Mononuclear cell (primary cell): ENCODE measurements at regions not wholly inside any gene's neighbourhood (a gene's known extent, or its start where the extent isn't known, plus 50 kb on each side); places are given as distances from the start of the nearest gene placed in this dataset.

ENCODE experiments used
- H3K27me3 ChIP-seq: 2 replicates; pipeline ENCODE4 v1.6.0; 2011; ENCODE audit warnings: low read length, control low read depth; ENCODE audit not compliant: insufficient read depth
- H3K4me1 ChIP-seq: 2 replicates; pipeline ENCODE4 v1.5.1; 2011; ENCODE audit warnings: mild to moderate bottlenecking, low read length, control low read depth; ENCODE audit not compliant: insufficient read depth
- H3K4me3 ChIP-seq: 2 replicates; pipeline ENCODE4 v1.5.1; 2011; ENCODE audit warnings: mild to moderate bottlenecking, low read length, moderate library complexity
- H3K9me3 ChIP-seq: 2 replicates; pipeline ENCODE4 v1.5.1; 2011; ENCODE audit warnings: low read depth, mild to moderate bottlenecking, control low read depth, low read length

DNA sequence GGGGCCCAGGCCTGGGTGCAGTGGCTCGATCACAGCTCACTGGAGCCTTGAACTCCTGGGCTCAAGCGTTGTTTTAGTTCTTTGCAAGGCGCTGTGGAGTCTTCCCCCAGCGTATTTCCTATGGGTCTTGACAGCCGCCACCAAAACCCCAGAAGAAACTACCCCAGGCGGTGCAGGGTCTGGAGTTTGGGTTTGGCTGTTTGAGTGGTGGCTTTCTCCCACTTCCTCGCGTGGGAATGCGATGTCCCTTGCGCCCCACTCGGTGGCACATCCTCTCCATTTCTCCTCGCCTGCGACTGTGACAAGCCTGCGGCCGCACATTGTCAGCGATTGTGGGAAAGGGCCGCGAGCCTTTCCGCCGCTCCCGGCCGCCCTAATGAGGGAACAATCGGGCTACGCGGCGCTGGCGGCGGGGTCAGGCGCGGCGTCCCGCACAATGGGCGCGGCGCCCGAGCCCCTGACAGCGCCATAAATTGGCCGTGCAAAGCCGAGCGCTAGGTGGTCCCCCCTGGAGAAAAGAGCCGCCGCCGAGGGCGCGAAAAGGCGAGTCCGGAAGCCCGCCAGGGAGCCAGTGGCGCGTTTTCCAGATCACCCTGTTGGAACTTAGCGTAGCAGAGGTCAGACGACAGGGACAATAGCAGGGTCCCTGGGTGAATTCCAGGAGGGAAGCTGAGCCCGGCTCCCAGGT lies 194.9 kb upstream of the POU3F3 start:
- no peak overlapping the region for H3K4me3 ChIP-seq
- H3K4me1 ChIP-seq: peaks cover 23% of the 10 kb centered on the region
- H3K27me3 ChIP-seq: peaks cover 20% of the 10 kb centered on the region
- no peaks in the 10 kb centered on the region for H3K9me3 ChIP-seq

DNA sequence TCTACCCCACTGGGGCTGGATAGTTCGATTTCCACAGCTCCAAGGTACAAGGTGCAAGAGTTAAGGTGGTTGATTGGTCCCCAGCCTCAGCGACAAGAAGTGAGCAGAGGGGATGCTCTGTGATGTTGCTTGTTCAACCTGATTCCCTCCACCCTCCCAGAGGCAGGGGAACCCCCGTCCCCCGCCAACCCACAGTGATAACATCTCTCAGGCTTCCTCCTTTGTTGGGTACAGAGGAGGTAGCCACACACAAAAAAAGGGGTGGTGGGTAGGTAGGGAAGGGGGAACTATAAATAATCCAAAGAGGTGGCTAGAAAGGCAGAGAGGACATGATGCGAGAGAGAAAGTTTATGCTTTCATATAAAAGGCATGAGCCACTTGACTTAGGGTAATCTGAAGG lies 192.9 kb upstream of the POU3F3 start:
- H3K27me3 ChIP-seq: peaks cover 20% of the 10 kb centered on the region
- H3K4me3 ChIP-seq: no peak overlapping the region
- no peaks in the 10 kb centered on the region for H3K9me3 ChIP-seq
- peaks cover 23% of the 10 kb centered on the region for H3K4me1 ChIP-seq

DNA sequence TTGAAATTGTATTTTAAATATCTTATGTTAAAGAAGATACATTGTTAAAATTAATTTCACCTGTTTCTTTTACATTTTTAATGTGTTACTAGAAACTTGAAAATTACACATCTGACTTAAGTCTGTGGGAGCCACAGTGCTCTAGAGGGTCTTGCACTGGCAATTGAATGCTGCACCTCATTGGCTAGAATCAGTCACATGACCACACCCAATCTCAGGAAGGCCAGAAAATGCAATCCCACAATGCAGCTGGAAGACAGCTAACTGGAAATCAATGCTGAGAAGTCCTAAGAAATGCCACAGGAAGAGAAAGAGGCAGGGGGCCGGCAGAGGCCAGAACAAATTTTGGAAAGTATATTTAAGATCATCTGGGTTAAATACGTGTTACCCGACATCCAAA lies 189.2 kb upstream of the POU3F3 start:
- H3K9me3 ChIP-seq: no peaks in the 10 kb centered on the region
- no peak overlapping the region for H3K4me3 ChIP-seq
- H3K4me1 ChIP-seq: no peaks in the 10 kb centered on the region

DNA sequence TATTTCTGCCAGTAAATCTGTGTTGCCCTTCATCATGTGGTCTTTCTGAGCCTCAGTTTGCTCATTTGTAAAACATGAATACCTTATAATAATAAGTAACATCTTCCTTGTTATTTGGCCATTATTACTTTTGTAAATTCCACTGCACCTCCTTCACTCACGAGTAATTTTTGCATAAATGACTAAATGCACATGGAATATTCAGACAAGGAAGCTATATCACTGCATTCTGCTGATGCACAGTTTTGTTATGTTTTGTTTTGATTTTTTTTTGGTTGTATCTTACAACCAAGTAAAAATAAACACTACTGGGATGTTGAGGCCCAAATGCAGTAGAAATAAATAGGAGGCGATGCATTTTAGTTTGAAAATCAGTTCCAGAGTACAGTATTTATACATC lies 185.3 kb upstream of the POU3F3 start:
- no peaks in the 10 kb centered on the region for H3K27me3 ChIP-seq
- H3K9me3 ChIP-seq: no peaks in the 10 kb centered on the region
- no peaks in the 10 kb centered on the region for H3K4me1 ChIP-seq
- H3K4me3 ChIP-seq: no peak overlapping the region

More for the DNA sequence above, 189.2 kb upstream of the POU3F3 start:
- H3K27me3 ChIP-seq: peaks cover 12% of the 10 kb centered on the region

DNA sequence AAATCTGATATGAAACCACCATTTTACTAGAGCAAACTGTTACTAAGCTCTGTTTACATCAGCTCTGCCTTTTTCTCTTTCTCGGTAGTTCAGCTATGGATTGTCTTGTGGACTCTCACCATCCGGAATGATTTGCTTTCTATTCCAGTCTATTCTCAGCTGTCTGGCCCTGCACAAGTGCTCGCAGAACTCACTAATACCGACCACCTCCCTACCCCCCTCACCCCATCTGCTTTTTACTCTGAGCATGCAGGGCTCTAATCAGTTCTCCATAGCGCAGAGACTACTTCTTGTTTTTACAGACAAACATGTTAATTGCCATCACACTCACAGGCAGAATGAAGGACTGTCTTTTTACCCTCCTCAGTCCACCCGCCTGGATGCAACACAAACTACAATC lies 180.7 kb upstream of the POU3F3 start:
- no peaks in the 10 kb centered on the region for H3K27me3 ChIP-seq
- no peaks in the 10 kb centered on the region for H3K9me3 ChIP-seq
- no peaks in the 10 kb centered on the region for H3K4me1 ChIP-seq
- H3K4me3 ChIP-seq: no peak overlapping the region

DNA sequence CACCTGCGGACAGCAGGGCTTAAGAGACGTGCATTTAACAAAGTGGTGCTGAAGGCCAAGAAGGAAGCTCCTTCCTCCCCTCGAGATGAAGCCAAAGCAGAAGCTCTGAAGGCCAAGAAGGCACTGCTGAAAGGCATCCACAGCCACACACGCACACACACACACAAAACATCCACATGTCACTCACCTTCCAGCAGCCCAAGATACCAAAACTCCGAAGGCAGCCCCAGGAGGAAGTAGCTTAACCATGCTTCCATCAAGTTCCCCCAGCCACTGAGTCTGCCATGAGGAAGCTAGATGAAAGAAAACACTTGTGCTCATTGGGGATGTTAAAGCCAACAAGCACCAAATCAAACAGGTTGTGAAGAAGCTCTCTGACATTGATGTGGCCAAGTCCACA lies 175.7 kb upstream of the POU3F3 start:
- Histone ChIP-seq H3K9me3 (no peaks in the 10 kb centered on the region), H3K4me1 (no peaks in the 10 kb centered on the region), H3K4me3 (no peak overlapping the region), H3K27me3 (no peaks in the 10 kb centered on the region)

DNA sequence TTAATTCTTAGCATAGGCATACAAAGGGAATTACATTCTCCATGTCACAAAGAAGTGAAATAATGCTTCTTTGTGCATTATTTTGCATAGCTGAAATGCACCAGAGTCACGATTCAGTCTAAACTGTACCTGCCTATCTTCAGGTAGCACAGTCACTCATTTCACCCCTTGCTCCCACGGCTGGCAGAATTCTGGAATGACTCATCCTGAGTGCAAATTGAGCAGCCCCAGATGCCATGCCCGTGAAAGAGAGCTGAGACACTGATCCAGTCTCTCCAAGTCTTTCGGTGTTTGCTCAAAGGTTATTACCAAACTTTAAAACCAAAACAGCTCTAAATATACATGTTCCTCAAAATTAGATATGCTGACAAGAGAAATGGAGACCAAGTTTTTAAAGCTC lies 168.3 kb upstream of the POU3F3 start:
- no peaks in the 10 kb centered on the region for H3K9me3 ChIP-seq
- no peaks in the 10 kb centered on the region for H3K27me3 ChIP-seq
- H3K4me3 ChIP-seq: no peak overlapping the region
- no peaks in the 10 kb centered on the region for H3K4me1 ChIP-seq

DNA sequence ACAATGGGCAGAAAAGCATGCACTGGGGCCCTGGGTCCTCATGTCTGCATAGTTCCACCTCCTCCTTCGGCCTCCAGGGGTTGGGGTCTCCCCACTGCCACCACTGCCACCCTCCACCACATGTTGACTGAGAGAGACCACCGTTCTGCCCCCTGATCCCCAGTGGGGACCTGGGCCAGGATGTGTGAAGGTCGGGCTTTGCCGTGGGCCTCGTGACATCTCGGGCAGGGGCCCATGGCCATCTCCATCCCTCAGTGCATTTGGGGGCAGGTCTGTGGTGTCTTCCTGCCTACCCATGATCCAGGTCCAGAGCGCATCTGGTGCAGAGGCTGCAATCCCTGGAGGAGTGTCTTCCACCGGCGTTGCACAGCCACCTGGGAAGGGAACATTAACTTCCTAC lies 166.8 kb upstream of the POU3F3 start:
- Histone ChIP-seq H3K27me3 (no peaks in the 10 kb centered on the region), H3K9me3 (no peaks in the 10 kb centered on the region), H3K4me3 (no peak overlapping the region), H3K4me1 (no peaks in the 10 kb centered on the region)

DNA sequence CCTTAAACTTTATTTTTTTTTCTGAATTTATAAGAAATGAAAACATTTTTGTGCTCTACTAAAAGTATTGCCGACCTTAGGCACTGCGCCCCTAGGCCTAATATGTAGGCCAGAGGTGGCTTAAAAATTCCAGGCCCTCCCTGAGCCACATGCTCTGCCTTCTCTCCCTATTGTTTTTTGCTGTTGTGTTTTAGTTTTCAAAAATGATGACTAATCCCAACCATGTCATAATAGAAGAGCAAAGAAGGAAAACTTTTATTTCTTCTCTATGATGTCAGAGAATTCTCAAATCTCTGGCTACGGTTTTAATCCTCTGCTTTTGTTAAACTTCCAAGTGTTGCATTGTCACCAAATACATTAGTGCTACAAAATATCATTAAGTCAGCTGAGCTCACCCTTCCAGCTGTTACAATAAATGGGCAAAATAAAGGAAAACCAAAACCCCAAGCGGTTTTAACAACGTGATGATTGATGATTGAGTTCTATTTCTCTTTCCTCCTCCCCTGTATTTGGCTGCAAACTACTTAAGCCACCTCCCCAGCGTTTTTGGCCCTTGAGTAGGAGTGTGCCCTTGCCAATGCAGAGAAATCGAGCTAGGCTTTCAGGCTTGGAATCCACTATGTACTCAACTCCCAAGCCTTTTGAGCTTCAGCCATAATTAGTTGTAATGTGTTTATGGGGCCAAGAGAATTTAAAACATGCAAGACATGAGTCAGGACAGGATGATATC lies 163.5 kb upstream of the POU3F3 start:
- no peaks in the 10 kb centered on the region for H3K9me3 ChIP-seq
- no peaks in the 10 kb centered on the region for H3K4me1 ChIP-seq
- no peak overlapping the region for H3K4me3 ChIP-seq
- no peaks in the 10 kb centered on the region for H3K27me3 ChIP-seq

DNA sequence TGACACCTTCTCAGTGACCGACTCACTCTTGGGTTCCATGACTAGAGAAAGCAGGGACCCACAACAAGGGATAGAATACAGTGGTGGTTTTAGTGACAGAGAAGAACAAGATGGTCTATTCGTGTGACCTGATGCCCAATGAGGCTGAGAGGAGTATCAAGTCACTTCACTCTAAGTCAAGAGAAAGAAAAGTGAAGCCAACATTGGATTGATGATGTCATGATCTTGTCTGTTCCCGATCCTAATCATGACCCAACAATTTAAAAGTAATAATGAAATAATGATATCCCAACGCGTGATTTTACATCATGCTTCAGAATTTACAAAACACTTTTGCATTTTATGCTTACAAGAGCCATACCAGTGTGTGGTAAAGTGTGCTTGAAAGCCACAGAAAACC lies 155.6 kb upstream of the POU3F3 start:
- Histone ChIP-seq H3K4me3 (no peak overlapping the region), H3K9me3 (no peaks in the 10 kb centered on the region), H3K27me3 (no peaks in the 10 kb centered on the region), H3K4me1 (no peaks in the 10 kb centered on the region)

DNA sequence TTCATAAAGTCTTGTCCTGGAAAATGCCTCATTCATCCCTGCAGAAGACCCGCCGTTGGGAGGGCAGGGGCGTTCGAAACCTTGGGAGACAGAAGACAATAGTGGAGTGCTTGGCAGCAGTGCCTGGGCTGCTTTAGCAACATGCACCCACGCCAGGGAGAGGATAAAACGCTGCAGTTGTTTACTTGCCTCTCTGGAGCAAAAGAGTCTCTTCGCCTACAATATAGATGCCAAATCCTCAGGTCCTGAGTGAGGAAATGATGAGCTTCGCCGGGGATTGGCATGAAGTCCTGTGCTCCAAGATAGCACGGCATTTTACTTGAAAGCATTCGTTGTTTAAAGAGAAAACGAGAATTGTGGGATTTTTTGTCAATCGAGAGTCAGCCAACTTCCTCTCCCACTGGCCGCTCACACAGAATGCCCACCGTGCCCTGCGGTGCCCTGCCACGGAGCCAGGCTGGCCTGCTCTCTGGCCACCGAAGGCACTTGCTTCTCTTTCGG lies 152.5 kb upstream of the POU3F3 start:
- Histone ChIP-seq H3K27me3 (no peaks in the 10 kb centered on the region), H3K9me3 (no peaks in the 10 kb centered on the region), H3K4me3 (no peak overlapping the region), H3K4me1 (no peaks in the 10 kb centered on the region)

DNA sequence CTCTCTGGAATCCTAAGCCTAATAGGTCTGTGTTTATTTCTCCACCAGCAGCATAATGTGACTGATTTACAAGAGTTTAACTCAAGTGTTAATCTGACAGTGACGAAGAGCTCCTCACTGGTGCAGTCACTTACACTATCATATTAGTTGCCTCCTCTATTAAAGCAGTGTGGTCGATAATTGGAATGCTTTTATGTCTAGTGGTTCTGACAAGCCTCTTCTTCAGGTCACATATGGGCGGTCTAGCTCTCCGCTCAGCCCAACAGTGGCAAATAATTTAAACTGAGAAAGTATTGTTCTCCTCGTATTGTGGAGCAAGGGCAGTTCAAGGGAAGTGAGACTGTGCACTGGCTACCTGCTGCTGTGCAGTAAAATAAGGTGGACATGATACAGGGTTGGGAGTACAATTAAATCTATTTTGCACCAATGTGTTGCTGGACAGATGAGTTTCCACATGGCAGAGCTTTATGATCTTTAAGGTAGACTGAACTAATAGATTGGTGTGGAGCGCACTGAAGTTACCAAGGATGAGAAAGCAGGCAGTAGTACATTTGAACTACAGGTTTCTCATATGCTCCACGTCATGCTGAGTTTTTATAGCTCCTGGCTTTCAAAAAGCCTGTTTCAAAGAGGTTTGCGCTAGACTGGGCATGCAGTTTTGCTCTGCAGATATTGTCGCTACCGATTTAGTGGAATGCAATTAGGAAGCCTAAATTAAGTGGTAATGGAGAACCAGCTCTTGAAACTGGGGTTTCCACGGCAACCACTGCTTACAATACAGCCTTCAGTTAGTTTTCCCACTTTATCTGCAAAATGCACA lies 151.7 kb upstream of the POU3F3 start:
- H3K4me3 ChIP-seq: no peak overlapping the region
- H3K4me1 ChIP-seq: no peaks in the 10 kb centered on the region
- H3K9me3 ChIP-seq: no peaks in the 10 kb centered on the region
- no peaks in the 10 kb centered on the region for H3K27me3 ChIP-seq

DNA sequence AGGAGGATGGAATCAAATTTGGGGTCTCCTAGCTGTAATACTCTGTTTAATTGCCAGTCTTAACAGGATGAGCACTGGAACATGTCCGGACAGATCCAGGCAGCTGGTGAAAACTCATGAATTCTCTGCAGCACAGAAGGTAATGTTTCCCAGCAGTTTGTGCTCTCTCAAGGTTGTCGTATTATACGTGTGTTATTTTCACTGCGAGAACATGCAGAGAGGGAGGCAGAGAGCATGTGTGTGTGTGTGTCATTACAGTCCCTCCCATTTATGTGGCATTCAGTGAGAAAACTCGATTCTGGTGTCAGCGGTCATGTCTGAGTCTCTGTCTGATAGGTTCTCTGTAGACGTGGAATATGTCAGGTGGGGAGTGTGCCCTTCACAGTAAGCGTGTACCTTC lies 150.2 kb upstream of the POU3F3 start:
- Histone ChIP-seq H3K27me3 (no peaks in the 10 kb centered on the region), H3K4me1 (no peaks in the 10 kb centered on the region), H3K9me3 (no peaks in the 10 kb centered on the region), H3K4me3 (no peak overlapping the region)

DNA sequence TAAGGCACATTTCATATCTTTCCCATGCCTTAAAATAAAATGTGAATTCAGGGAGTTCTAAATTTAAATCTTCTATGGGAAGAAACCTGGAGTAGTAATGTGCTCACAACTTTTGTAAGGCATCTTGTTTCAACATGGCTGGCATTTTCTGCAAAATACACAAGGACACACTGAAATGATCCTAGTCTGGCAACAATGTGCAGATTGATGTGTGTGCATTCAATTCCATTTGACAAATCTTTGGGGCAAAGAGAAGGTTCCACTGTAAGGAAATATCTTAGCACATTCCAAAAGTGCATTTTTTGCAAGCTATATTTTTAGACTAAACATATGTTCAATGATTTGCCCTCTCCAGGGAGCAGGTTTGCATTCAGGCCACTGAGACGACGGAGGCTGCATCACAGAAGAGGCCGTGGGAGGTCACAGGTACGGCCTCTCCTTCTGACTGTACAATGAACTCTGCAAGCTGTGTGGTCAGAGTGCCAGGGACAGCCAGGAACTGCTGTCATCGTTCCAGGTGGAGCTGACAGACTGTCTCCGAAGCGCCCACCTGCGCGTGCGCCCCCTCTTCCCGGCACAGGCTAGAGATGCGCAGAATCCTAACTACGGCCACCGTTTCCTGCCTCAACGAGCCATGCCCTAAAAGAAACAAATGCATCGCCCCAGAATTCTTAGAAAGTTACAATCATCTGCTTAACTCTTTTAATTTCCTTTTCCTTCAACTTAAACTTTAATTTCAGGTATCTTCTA lies 149.2 kb upstream of the POU3F3 start:
- Histone ChIP-seq H3K4me1 (no peaks in the 10 kb centered on the region), H3K4me3 (no peak overlapping the region), H3K9me3 (no peaks in the 10 kb centered on the region), H3K27me3 (no peaks in the 10 kb centered on the region)

DNA sequence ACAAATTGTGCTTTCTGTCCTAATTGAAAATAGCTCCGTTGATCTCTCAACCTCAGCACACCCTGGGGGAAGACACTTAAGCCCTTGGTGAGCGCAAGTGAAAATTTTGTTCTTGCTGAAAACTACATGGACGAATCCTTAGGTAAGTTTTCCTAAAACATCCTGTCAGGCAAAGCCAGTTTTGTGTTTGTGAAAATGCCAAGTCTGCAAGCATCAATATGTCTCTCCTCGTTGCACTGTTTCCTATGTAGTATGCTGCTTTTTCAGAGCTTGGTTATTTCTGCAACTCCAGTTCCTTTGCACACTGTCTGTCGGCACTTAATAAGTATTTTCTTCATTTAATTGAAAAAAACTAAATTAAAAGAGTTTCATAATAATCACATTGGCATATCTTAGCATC lies 146.9 kb upstream of the POU3F3 start:
- Histone ChIP-seq H3K4me3 (no peak overlapping the region), H3K9me3 (no peaks in the 10 kb centered on the region), H3K4me1 (no peaks in the 10 kb centered on the region), H3K27me3 (no peaks in the 10 kb centered on the region)
